Nephron progenitor cell (in vitro differentiated cells): ENCODE measurements at regions not wholly inside any gene's neighbourhood (a gene's known extent, or its start where the extent isn't known, plus 50 kb on each side); places are given as distances from the start of the nearest gene placed in this dataset.
"Not testable (repeated sequence)": the region's sequence is repeated elsewhere in the genome, so short reads cannot be mapped to it uniquely, and the experiment has no call there.

Experiments used
- DNase-seq: peaks from one replicate; pipeline ENCODE4 v3.0.0; 2021
- H3K27ac Mint-ChIP-seq: 2 replicates; pipeline ENCODE4 v1.8.0; 2021; ENCODE audit warnings: mild to moderate bottlenecking, moderate library complexity, mixed read lengths
- H3K27me3 Mint-ChIP-seq: 2 replicates; pipeline ENCODE4 v1.8.0; 2021; ENCODE audit warnings: mild to moderate bottlenecking, low read depth, mixed read lengths; ENCODE audit not compliant: poor library complexity
- H3K36me3 Mint-ChIP-seq: 2 replicates; pipeline ENCODE4 v1.8.0; 2021; ENCODE audit warnings: low read depth, mixed read lengths
- H3K4me1 Mint-ChIP-seq: 2 replicates; pipeline ENCODE4 v1.8.0; 2021; ENCODE audit warnings: mixed read lengths
- H3K4me3 Mint-ChIP-seq: 2 replicates; pipeline ENCODE4 v1.8.0; 2021; ENCODE audit warnings: mild to moderate bottlenecking, moderate library complexity, mixed read lengths
- H3K9me3 Mint-ChIP-seq: 2 replicates; pipeline ENCODE4 v1.8.0; 2021; ENCODE audit warnings: mild to moderate bottlenecking, moderate library complexity, mixed read lengths
- TF ChIP-seq, protein P1 (sequence below): fragments of 200-600 bp; sonication (generic); IDR thresholded peaks from 2 replicates; pipeline ENCODE4 v1.5.0; 2021; ENCODE audit warnings: antibody characterized with exemption

DNA sequence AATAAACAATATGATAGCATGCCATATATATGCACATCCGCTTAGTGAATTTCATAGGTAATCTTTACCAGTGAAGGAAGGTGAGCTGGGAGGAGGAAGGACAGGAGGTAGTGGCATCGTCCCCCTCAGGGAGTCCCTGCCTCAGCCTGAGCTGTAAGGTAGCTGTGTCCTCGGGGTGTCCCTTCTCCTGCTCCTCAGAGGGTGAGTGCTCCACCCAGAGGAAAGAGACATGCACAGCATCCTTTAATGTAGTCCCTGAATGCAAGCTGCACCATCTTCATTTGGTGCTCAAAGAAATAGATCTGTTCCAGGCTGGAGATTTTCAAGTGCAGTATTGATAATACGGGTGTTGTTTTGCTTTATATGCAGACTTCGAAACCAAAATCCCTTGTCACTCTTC lies 330.4 kb upstream of the SFRP2 start:
- Mint-ChIP-seq H3K36me3 (no peaks in the 10 kb centered on the region), H3K27me3 (peaks cover 6% of the 10 kb centered on the region), H3K4me3 (no peak overlapping the region), H3K9me3 (peaks cover under 1% of the 10 kb centered on the region), H3K27ac (no peak overlapping the region), H3K4me1 (no peaks in the 10 kb centered on the region)
- TF ChIP-seq, protein P1, sequence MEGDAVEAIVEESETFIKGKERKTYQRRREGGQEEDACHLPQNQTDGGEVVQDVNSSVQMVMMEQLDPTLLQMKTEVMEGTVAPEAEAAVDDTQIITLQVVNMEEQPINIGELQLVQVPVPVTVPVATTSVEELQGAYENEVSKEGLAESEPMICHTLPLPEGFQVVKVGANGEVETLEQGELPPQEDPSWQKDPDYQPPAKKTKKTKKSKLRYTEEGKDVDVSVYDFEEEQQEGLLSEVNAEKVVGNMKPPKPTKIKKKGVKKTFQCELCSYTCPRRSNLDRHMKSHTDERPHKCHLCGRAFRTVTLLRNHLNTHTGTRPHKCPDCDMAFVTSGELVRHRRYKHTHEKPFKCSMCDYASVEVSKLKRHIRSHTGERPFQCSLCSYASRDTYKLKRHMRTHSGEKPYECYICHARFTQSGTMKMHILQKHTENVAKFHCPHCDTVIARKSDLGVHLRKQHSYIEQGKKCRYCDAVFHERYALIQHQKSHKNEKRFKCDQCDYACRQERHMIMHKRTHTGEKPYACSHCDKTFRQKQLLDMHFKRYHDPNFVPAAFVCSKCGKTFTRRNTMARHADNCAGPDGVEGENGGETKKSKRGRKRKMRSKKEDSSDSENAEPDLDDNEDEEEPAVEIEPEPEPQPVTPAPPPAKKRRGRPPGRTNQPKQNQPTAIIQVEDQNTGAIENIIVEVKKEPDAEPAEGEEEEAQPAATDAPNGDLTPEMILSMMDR: no peak
- no peak for DNase-seq

DNA sequence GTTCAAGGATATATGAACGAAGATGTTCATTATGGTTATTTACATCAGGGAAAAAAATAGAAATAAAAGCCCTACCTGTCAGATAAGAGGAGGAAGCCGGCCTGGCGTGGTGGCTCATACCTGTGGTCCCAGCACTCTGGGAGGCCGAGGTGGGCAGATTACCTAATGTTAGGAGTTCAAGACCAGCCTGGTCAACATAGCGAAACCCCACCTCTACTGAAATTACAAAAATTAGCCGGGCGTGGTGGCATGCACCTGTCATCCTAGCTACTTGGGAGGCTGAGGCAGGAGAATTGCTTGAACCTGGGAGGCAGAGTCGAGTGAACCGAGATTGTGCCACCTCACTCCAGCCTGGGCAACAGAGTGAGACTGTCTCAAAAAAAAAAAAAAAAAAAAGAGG lies 328.8 kb upstream of the SFRP2 start:
- H3K27me3 Mint-ChIP-seq, H3K36me3 Mint-ChIP-seq, DNase-seq, H3K4me1 Mint-ChIP-seq, H3K4me3 Mint-ChIP-seq, H3K27ac Mint-ChIP-seq: not testable (repeated sequence)
- peaks cover 16% of the 10 kb centered on the region for H3K9me3 Mint-ChIP-seq

DNA sequence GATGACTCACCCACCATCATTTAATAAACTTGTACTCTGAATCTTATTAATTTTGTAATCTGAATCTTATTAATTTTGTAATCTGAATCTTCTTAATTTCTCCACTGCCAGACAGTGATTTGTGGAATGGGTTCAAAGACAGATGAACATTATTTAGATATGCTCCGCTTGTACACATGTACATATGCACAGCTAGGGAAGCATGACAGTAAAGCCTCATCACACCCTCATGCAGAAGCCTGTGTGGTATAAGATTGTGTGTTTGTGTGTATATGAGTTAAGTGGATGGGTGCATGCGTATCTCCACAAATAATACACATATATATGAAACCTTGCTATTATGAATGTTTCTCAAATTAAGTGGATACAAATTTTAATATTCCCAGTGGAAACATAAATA lies 318.5 kb upstream of the SFRP2 start:
- Mint-ChIP-seq H3K27ac (no peak overlapping the region), H3K4me1 (no peaks in the 10 kb centered on the region), H3K36me3 (no peaks in the 10 kb centered on the region), H3K27me3 (peaks cover 9% of the 10 kb centered on the region), H3K9me3 (peaks cover 24% of the 10 kb centered on the region), H3K4me3 (no peak overlapping the region)
- DNase-seq: no peak
- TF ChIP-seq, protein P1: no peak

GRCh38 chr4:154088741-154089140 lies 299.9 kb upstream of the SFRP2 start:
- no peak for DNase-seq
- Mint-ChIP-seq H3K4me3 (no peak overlapping the region), H3K36me3 (no peaks in the 10 kb centered on the region), H3K27me3 (peaks cover 8% of the 10 kb centered on the region), H3K9me3 (no peaks in the 10 kb centered on the region), H3K4me1 (no peaks in the 10 kb centered on the region), H3K27ac (no peak overlapping the region)
- TF ChIP-seq, protein P1: no peak

DNA sequence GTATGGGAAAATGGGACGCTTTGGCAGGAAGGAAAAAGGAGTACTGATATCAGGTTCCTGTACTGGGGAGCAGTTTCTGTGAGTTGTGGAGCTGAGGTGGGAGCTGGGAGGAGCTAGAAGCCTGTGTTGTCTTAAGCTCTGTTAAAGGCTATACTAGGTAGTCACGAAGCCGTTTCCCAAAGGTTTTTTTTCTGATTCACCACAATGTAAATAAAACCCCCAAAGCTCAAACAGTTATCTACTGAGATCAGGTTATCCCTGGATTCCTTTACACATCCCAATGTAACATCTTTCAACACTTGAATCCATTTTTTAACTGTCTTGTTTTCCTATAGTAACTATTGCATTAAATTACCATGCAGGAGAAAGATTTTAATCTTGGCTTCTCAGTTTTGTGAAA lies 297.4 kb upstream of the SFRP2 start:
- Mint-ChIP-seq H3K36me3 (no peaks in the 10 kb centered on the region), H3K27me3 (peaks cover 8% of the 10 kb centered on the region), H3K4me1 (no peaks in the 10 kb centered on the region), H3K4me3 (no peak overlapping the region), H3K27ac (no peak overlapping the region), H3K9me3 (no peaks in the 10 kb centered on the region)
- TF ChIP-seq, protein P1: no peak
- no peak for DNase-seq

GRCh38 chr4:154084864-154085263 lies 296.0 kb upstream of the SFRP2 start:
- H3K36me3 Mint-ChIP-seq: no peaks in the 10 kb centered on the region
- no peak overlapping the region for H3K4me3 Mint-ChIP-seq
- TF ChIP-seq, protein P1: no peak
- H3K27me3 Mint-ChIP-seq: peaks cover 8% of the 10 kb centered on the region
- H3K9me3 Mint-ChIP-seq: no peaks in the 10 kb centered on the region
- H3K27ac Mint-ChIP-seq: no peak overlapping the region
- no peak for DNase-seq
- no peaks in the 10 kb centered on the region for H3K4me1 Mint-ChIP-seq
